Activated CD8-positive, alpha-beta T cell treated with anti-CD3 and anti-CD28 coated beads, Interleukin-2, amount 10 ng/mL, durations not matched to agents 7 days and 5 days (primary cell): ENCODE measurements at regions not wholly inside any gene's neighbourhood (a gene's known extent, or its start where the extent isn't known, plus 50 kb on each side); places are given as distances from the start of the nearest gene placed in this dataset.
"Not testable (repeated sequence)": the region's sequence is repeated elsewhere in the genome, so short reads cannot be mapped to it uniquely, and the experiment has no call there.

Experiments
- ATAC-seq: fragments of 150-1000 bp; cut with Tn5 transposase; one replicate; pipeline ENCODE4 v1.10.0; 2021; ENCODE audit warnings: moderate library complexity
- CTCF ChIA-PET: fragments of 350-600 bp; sonication (Branson Sonifier 250); formaldehyde crosslinking; loops from one replicate; lab custom pipeline; 2021; ENCODE audit warnings: antibody characterized with exemption; lab: Charles Lee
- POLR2A ChIA-PET: fragments of 350-600 bp; sonication (Branson Sonifier 250); formaldehyde crosslinking; loops from one replicate; lab custom pipeline; 2021; ENCODE audit warnings: antibody characterized with exemption; lab: Charles Lee
- DNase-seq: peaks from one replicate; pipeline ENCODE4 v3.0.0-alpha.2; 2020
- H3K27ac Mint-ChIP-seq: one replicate; pipeline ENCODE4 v1.8.0; 2021; ENCODE audit warnings: mild to moderate bottlenecking, mixed read lengths
- H3K27me3 Mint-ChIP-seq: one replicate; pipeline ENCODE4 v1.8.0; 2021; ENCODE audit warnings: low read depth, mixed read lengths
- H3K36me3 Mint-ChIP-seq: one replicate; pipeline ENCODE4 v1.8.0; 2021; ENCODE audit warnings: low read depth, mixed read lengths
- H3K4me1 Mint-ChIP-seq: one replicate; pipeline ENCODE4 v1.8.0; 2021; ENCODE audit warnings: low read depth, mixed read lengths
- H3K4me3 Mint-ChIP-seq: one replicate; pipeline ENCODE4 v1.8.0; 2021; ENCODE audit warnings: mild to moderate bottlenecking, mixed read lengths
- H3K9me3 Mint-ChIP-seq: one replicate; pipeline ENCODE4 v1.8.0; 2022; ENCODE audit warnings: mixed read lengths; ENCODE audit not compliant: insufficient read depth

DNA sequence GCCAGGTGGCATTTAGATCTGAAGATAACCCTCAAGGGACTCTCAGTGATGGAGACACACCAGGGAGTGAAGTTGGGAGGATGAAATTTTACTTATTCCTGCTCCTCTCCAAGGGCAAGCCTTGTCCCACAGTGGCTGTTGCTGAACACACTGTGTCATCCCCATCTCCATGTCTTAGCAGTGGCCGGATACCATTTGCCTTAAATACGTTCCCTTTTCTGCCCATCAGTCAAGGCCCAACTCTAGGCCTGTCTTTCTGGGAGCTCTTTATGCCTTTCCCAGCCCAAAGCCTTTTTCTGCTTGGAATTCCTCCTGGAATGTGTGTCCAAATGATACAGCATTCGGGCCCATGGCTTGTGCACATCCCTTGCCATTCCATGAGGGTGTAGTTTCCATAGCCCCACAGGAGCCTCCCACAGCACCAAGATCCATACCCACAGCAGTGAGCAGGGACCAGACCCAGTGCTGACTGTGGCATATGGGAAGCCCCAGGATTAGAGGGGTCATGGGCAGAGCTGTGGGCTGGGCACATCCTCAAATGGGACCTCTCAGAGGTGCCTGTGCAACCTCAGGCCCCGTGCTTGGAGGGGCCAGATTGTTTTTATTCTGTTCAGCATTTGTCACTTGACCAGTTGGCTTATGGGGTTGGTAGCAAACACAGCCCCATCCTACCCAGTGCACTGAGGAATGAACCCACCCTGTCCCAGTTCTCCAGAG is 63.7 kb upstream of the PRR23C start:
- DNase-seq: no peak
- no peak for ATAC-seq
- H3K27ac Mint-ChIP-seq: no peak overlapping the region
- no peak overlapping the region for H3K4me3 Mint-ChIP-seq
- ChIA-PET CTCF (interaction anchor here (5.6 kb wide), 1 partner anchor 221 kb away, joined by 55 read pairs; no protein-coding TSS in a partner anchor), POLR2A (no interaction called here)
- H3K4me1 Mint-ChIP-seq: peaks cover 15% of the 10 kb centered on the region
- peaks cover 13% of the 10 kb centered on the region for H3K27me3 Mint-ChIP-seq
- no peaks in the 10 kb centered on the region for H3K9me3 Mint-ChIP-seq
- H3K36me3 Mint-ChIP-seq: no peaks in the 10 kb centered on the region

DNA sequence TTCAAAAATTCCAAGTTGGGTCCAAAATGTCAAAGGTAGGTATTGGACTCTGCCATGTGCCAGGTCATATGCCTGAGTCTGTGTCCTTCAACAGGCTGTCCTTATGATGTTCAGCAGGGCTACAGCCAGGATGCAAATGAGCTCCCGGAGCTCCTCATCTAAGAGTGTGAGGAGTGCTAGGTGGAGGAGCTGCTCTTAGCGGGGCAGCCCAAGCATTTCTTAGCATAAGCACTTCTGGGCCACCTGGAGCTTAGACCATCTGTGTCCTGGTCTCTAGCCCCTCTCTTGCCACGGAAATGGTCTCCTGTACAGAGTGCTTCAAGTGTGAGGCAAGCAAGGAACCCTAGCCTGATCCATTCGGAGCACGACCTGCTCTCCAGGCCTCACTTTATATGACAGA is 64.6 kb upstream of the PRR23C start:
- H3K36me3 Mint-ChIP-seq: no peaks in the 10 kb centered on the region
- POLR2A ChIA-PET: no interaction called here
- no peak overlapping the region for H3K4me3 Mint-ChIP-seq
- DNase-seq: no peak
- CTCF ChIA-PET: interaction anchor here (5.6 kb wide), 1 partner anchor 220 kb away, joined by 55 read pairs; no protein-coding TSS in a partner anchor
- peaks cover 15% of the 10 kb centered on the region for H3K4me1 Mint-ChIP-seq
- peaks cover 13% of the 10 kb centered on the region for H3K27me3 Mint-ChIP-seq
- ATAC-seq: no peak
- no peaks in the 10 kb centered on the region for H3K9me3 Mint-ChIP-seq
- no peak overlapping the region for H3K27ac Mint-ChIP-seq

DNA sequence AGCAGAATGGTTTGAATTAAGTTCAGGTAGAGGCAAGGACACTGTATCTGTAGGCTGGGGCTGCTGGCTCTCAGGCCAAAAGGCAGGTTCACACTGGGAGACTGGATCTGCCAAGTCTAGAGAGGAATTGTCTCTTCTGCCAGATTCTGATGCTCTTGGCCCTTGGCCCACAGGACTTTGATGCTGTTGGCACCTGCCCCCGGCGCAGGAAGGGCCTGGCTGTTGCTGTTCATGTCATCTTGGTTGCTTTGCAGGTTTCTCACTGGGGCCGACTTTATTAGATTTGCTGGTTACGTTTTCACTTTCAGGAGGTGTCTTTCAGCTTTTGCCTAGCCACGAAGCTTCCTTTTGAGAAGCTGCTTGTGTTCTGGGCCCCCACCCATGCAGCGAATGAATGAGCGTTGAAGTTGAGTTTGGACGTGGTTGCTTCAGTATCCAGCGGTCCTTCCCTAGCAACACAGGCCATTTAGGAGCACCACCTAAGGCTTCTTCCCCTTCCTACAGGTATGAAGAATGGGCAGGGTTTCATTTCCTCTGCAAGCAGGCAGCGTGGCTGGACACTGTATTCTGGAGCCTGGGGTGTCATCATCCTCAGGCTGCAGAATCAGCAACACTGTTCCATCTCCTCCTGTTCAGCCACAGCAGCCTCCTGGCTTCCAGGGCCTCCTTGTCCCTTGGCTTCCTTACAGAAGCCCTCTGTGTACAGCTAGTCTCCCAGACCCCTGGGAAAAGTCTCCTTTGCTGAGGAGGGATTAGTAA is 65.6 kb upstream of the PRR23C start:
- no peak for ATAC-seq
- no peak overlapping the region for H3K27ac Mint-ChIP-seq
- H3K4me1 Mint-ChIP-seq: peaks cover 15% of the 10 kb centered on the region
- H3K27me3 Mint-ChIP-seq: peaks cover 13% of the 10 kb centered on the region
- CTCF ChIA-PET: interaction anchor here (2.1 to 5.6 kb wide), 2 partner anchors 17 to 219 kb away, joined by 9 to 55 read pairs; no protein-coding TSS in a partner anchor
- peak; percentile 26 for DNase-seq
- no peaks in the 10 kb centered on the region for H3K36me3 Mint-ChIP-seq
- H3K9me3 Mint-ChIP-seq: no peaks in the 10 kb centered on the region
- POLR2A ChIA-PET: no interaction called here
- H3K4me3 Mint-ChIP-seq: no peak overlapping the region

DNA sequence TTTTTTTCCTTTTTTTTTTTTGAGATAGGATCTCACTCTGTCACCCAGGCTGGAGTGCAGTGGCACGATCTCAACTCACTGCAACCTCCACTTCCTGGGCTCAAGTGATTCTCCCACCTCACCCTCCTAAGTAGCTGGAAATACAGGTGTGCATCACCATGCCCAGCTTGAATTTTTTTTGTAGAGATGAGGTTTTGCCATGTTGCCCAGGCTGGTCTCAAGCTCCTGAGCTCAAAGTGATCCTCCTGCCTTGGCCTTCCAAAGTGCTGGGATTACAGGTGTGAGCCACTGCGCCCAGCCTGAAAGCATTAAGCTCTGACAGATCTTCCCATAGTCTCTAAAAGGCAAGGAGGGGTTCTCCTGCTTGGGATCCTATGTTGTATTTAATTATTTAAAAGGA is 66.2 kb upstream of the PRR23C start:
- H3K9me3 Mint-ChIP-seq, H3K27ac Mint-ChIP-seq, POLR2A ChIA-PET, ATAC-seq, H3K36me3 Mint-ChIP-seq, H3K4me3 Mint-ChIP-seq: not testable (repeated sequence)
- Mint-ChIP-seq H3K4me1 (peaks cover 15% of the 10 kb centered on the region), H3K27me3 (peaks cover 13% of the 10 kb centered on the region)
- peak; percentile 9 for DNase-seq
- CTCF ChIA-PET: interaction anchor here (0.9 to 5.6 kb wide), 9 partner anchors 9 to 412 kb away, joined by 3 to 55 read pairs (median 6); no protein-coding TSS in a partner anchor

DNA sequence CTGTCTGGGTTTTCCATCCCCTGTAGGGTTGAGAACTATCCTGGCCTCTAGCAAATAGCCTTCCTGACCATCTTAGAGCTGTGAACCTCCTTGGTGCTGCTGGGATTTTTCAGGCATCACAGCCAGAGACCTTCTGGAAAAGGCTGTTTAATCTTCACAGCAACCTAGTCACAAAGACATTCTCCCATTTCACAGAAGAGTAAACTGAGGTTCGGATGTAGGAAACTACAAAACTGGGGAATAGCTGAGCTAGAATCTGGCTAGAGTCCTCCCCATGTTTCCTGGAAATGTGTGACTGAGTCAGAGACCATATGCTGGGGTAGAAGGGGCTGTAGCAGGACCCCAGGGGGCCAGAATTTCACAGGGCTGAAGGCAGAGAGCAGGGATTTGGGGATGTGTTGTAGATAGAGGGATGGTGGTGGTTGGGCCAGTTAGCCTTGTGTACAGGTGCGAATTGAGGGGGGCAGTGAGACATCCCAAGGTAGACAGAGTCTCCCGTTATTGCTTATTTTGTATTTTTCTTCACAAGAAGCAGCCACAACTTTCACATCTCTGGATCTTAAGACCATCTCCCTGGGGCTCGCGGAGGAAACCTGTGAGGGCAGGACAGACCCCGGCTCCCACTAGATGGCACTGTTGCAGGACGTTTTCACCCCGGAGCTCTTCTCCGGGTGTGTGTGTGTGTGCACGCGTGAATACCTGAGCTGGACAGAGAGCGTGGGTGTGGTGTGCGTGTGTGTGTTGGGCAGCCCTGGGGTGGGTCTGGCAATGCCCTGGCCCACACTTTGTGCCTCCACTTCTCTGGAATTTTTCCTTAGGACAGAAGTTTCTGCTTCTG is 66.9 kb upstream of the PRR23C start:
- ChIA-PET POLR2A (no interaction called here), CTCF (interaction anchor here (0.6 to 5.6 kb wide), 27 partner anchors 9 to 1025 kb away, joined by 3 to 55 read pairs (median 4); partner anchors contain the start of gene COPB2)
- H3K4me1 Mint-ChIP-seq: peaks cover 15% of the 10 kb centered on the region
- H3K4me3 Mint-ChIP-seq: no peak overlapping the region
- DNase-seq (peak; percentile 75), ATAC-seq (peak; percentile 66)
- H3K27ac Mint-ChIP-seq: no peak overlapping the region
- peaks cover 13% of the 10 kb centered on the region for H3K27me3 Mint-ChIP-seq
- no peaks in the 10 kb centered on the region for H3K36me3 Mint-ChIP-seq
- H3K9me3 Mint-ChIP-seq: no peaks in the 10 kb centered on the region

DNA sequence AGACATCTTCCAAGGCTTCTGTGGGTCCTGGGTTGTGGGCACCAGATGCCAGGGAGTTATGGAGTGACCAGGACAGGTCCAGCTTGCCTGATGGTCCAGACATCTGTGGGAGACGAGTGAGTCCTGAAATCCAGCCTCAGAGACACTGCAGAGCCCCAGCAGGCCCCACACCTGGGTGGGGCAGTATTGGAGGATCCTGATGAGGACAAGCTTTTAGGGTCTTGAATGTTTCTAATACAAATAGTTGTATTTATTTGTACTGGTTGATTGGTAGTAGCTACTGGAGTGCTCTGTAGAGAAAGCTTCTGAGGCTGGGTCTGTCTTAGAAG is 67.5 kb upstream of the PRR23C start:
- Mint-ChIP-seq H3K4me1 (peaks cover 15% of the 10 kb centered on the region), H3K36me3 (no peaks in the 10 kb centered on the region), H3K4me3 (no peak overlapping the region), H3K27me3 (peaks cover 13% of the 10 kb centered on the region), H3K27ac (no peak overlapping the region), H3K9me3 (no peaks in the 10 kb centered on the region)
- ATAC-seq (no peak), DNase-seq (peak; percentile 2)
- ChIA-PET POLR2A (no interaction called here), CTCF (interaction anchor here (0.6 to 5.6 kb wide), 26 partner anchors 8 to 1025 kb away, joined by 3 to 55 read pairs (median 4); partner anchors contain the start of gene COPB2)

DNA sequence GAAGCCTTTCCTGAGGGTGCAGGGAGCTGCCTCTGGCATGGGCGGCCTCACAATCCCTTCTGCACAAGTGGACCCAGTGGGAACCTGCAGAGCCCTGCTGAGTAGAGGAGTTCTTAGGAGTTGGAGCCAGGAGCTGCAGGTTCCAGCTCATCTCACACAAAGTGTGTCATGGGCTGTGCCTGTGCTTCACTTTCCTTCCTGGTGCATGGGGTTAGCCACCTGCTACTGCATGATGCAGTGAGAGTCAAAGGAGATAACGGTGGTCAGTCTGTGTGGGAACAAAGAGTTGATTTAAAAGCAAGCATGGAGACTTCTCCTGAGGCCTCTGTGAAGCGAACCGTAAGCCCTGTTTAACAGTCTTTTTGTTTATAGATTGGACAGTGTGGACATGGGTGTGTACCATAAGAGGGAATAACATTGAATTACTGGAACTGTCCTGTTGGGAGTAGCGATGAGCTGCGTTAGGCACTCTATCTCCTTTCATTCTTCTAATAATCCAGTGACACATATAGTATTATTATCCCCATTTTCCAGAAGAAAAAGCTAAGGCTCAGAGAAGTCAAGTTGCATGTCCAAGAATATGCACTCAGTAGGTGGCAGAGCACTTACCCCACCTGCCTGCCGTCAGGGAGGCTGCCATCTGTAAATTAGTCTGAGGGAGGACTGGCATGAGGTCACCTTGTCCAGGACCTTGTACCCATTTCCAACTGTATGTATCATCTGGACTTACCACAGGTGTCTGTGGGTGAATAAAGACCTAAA is 68.7 kb upstream of the PRR23C start:
- peak; percentile 38 for ATAC-seq
- no peaks in the 10 kb centered on the region for H3K9me3 Mint-ChIP-seq
- H3K36me3 Mint-ChIP-seq: no peaks in the 10 kb centered on the region
- peak; percentile 41 for DNase-seq
- POLR2A ChIA-PET: no interaction called here
- H3K27ac Mint-ChIP-seq: no peak overlapping the region
- no peak overlapping the region for H3K4me3 Mint-ChIP-seq
- peaks cover 13% of the 10 kb centered on the region for H3K27me3 Mint-ChIP-seq
- H3K4me1 Mint-ChIP-seq: peaks cover 15% of the 10 kb centered on the region
- CTCF ChIA-PET: interaction anchor here (1.6 to 5.6 kb wide), 3 partner anchors 177 to 216 kb away, joined by 4 to 55 read pairs (median 11); no protein-coding TSS in a partner anchor

DNA sequence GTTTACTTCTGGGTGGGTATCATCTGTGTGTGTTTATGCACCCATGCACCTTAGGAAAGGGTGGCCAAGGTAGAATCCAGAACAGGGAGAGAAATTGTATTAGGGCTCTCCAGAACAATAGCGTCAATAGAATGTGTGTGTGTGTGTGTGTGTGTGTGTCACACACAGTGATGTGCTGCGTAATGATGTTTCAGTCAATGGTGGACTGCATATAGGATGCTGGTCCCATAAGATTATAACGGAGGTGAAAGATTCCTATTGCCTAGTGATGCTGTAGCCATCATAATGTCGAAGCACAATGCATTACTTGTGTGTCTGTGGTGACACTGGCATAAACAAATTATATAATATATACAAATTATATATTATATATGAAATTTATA is 69.3 kb upstream of the PRR23C start:
- no peak overlapping the region for H3K4me3 Mint-ChIP-seq
- no peak overlapping the region for H3K27ac Mint-ChIP-seq
- no peaks in the 10 kb centered on the region for H3K9me3 Mint-ChIP-seq
- ATAC-seq (peak; percentile 12), DNase-seq (no peak)
- H3K4me1 Mint-ChIP-seq: peaks cover 15% of the 10 kb centered on the region
- POLR2A ChIA-PET: no interaction called here
- CTCF ChIA-PET: interaction anchor here (5.6 kb wide), 1 partner anchor 216 kb away, joined by 55 read pairs; no protein-coding TSS in a partner anchor
- no peaks in the 10 kb centered on the region for H3K36me3 Mint-ChIP-seq
- peaks cover 13% of the 10 kb centered on the region for H3K27me3 Mint-ChIP-seq

DNA sequence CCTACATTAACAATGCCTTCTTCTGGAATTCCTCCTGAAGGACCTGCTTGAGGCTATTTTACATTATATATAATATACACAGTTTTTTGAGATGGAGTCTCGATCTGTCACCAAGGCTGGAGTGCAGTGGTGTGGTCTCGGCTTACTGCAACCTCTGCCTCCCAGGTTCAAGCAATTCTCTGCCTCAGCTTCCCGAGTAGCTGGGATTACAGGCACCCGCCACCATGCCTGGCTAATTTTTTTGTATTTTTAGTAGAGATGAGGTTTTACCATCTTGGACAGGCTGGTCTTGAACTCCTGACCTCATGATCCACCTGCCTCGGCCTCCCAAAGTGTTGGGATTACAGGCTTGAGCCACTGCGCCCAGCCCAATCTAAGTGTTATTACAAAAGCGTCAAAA is 71.9 kb upstream of the PRR23C start:
- DNase-seq, H3K4me3 Mint-ChIP-seq, CTCF ChIA-PET, ATAC-seq, H3K27ac Mint-ChIP-seq, H3K9me3 Mint-ChIP-seq, H3K4me1 Mint-ChIP-seq, H3K36me3 Mint-ChIP-seq, POLR2A ChIA-PET: not testable (repeated sequence)
- peaks cover 11% of the 10 kb centered on the region for H3K27me3 Mint-ChIP-seq

DNA sequence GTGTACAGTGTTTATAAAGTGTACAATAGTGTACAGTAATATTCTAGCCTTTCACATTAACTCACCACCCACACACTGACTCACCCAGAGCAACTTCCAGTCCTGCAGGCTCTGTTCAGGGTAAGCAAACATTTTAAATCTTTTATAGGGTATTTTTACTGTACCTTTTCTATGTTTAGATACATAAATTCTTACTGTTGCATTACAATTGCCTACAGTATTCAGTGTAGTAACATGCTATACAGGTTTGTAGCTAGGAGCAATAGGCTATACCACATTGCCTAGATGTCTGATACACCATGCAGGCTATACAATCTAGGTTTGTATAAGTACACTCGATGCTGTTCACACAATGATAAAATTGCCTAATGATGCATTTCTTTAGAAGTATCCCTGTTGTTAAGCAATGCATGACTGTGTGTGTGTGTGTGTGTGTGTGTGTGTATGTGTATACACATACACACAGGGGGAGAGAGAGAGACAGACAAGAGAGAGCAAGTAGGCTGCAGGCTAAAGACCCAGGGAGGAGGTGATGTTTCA is 72.5 kb upstream of the PRR23C start:
- Mint-ChIP-seq H3K4me3 (no peak overlapping the region), H3K36me3 (no peaks in the 10 kb centered on the region), H3K27ac (no peak overlapping the region), H3K9me3 (no peaks in the 10 kb centered on the region), H3K27me3 (peaks cover 6% of the 10 kb centered on the region), H3K4me1 (peaks cover 5% of the 10 kb centered on the region)
- no peak for DNase-seq
- CTCF ChIA-PET: interaction anchor here (1.1 kb wide), 1 partner anchor 213 kb away, joined by 3 read pairs; no protein-coding TSS in a partner anchor
- POLR2A ChIA-PET: no interaction called here
- peak; percentile 42 for ATAC-seq
